Activated CD4-positive, alpha-beta T cell treated with anti-CD3 and anti-CD28 coated beads for 1 hour (primary cell): ENCODE measurements at regions not wholly inside any gene's neighbourhood (a gene's known extent, or its start where the extent isn't known, plus 50 kb on each side); places are given as distances from the start of the nearest gene placed in this dataset.

ENCODE experiments used
- DNase-seq: peaks from one replicate; pipeline ENCODE4 v3.0.0-alpha.2; 2020

DNA sequence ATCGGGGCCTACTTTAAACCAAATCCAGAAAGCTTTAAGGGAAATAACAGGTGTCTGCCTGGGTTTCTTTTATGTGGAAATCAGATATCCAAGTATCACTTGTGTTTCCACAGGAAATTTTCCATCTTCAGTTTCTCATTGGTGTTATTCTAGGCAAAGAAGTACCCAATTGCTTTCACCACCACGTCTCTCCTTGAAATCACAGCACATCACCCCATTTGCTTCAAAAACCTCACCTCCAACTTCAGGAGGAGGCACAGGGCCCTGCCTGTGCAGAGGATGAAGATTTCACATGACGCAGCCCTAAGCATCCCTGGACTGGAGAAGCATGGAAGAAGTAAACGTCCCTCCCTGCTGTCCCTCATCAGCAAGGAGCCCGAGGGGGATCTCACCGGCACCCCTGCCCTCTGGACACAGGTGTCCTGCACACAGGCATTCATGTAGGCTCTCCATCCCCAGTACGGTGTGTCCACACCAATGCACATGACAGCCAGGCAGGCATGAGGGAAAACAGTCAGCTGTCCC, 182.3 kb downstream of the TBXT start:
- no peak for DNase-seq

DNA sequence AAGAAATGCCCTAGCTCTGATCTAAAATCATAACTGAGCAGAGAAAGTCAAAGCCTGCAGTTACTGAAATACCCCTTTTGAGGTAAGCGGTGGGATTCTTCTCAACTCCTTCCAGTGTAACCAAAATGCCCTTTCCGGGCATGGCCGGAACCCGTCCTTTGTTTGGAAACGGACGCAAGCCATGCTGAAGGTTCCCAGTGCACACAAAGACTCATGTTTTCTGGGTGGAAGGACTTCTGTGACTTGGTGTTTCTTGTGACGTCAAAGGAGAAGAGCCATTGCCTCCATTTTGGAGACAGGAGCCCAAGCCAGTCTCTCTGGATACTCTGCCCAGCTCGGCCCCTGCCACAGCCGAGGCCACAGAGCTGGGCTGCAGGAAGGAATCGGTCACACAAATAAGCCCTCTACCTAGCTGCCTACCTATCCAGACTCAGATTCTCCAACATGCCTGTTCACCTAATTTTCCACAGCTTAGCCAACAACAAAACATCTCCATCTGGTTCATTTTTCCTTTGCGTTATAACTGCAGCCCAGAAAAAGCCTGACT, 182.8 kb downstream of the TBXT start:
- DNase-seq: no peak

- no peak for DNase-seq
Observed at GRCh38 chr6:165983112-165984072, 184.3 kb downstream of the TBXT start.

DNA sequence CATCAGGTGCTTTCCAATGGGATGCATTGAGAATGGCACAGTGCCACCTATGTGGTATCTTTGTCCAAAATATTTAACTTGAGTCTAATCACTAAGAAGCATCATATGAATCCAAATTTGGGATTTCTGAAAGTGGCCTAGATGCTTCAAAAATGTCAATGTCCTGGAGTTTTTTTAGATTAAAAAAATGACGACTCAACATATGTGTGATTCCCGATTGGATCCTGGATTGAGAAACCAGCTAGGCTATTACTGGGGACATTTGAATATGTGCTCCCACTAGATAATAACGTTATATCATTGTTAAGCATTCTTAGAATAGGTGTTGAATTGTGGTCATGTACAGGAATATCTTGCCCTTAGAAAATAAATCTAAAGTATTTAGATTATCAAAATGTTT, 189.2 kb downstream of the TBXT start:
- no peak for DNase-seq

- DNase-seq: no peak
Observed at GRCh38 chr6:165976684-165977083, 191.0 kb downstream of the TBXT start.

DNA sequence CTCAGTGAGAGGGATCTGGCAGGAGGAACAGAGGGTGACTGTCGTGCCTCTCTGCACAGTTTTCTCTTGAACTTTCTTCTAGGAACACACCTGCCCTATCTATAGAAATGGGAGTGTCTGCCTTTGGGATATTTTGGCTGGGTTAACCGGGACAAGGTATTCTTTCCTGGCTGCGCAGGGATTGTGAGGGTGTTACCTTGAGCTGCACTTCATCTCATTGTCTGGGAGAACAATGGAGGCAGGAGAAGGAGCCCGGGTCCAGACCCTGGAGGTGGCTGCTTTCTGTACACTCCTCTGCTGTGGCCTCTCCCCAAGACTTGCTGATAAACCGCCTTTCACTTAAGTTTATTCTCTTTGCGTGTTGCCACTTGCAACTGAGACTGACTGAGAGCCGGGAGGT, 192.8 kb downstream of the TBXT start:
- no peak for DNase-seq

GRCh38 chr6:165973473-165973872, 194.2 kb downstream of the TBXT start:
- no peak for DNase-seq

DNA sequence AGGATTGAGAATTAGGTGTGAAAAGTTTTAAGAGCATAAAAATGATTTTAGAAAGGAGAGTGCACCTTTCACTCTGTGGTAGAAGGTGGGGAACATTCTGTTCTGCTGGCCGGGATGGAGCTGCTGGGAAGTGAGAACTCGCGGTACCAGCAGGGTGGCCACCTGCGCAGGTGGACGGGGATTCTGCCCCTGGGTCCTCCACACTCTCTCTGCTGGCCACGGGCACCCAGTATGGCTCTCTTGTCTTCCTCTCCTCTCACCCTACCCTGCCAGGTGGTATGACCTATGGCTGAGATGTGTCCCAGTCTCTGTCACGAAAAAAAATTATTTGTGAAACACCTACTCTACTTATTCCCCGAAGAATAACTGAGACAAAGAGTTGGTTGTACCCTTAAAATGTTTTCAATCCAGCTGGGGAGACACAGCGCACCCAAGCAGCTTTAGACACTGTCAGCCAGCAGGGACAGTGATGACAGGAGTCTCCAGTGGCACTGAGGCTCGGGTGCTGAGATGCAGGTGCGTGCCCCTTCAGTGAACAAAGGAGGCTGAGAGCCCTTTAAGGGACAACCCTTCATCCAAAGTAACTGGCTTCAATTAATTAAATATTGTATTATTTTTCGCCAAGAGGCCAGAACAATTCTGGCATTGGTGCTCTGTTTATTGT, 195.4 kb downstream of the TBXT start:
- DNase-seq: no peak

DNA sequence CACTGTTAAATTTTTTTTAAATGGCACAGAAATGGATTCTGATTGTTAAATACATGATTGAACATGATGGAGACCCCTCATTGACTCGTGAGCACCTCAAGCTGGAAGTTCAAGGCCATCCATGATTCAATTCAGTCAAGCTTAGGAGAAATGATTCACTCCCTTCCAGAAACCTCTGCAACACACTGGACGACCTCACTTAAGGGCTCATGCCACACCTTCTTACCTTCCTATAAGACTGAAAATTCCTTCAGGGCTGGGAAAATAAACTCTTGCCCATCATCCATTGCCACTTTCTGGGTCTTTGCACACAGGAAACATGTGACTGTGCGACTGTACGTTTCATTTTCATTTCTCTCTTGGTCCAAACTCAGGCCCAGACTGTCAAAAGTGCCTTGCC, 196.4 kb downstream of the TBXT start:
- DNase-seq: no peak

- DNase-seq: no peak
Observed at GRCh38 chr6:165970001-165970400, 197.7 kb downstream of the TBXT start.

DNA sequence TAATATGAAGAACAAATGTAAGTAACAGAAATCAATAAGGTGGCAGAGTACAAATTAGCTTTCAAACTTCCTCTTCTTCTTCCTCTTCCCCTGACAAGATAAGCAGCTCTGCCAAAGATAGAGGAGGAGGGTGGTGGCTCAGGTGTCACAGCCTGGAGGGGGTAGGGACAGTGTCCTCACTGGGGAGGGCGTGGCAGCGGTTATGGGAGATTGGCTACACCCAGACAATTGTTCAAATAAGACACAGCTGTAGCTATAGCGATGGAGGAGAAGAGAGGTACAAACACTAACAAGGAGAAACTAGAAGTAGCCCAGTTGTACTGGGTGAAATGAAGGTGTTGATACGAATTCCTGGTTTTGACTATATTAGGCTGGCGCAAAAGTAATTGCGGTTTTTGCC, 198.5 kb downstream of the TBXT start:
- DNase-seq: no peak

DNA sequence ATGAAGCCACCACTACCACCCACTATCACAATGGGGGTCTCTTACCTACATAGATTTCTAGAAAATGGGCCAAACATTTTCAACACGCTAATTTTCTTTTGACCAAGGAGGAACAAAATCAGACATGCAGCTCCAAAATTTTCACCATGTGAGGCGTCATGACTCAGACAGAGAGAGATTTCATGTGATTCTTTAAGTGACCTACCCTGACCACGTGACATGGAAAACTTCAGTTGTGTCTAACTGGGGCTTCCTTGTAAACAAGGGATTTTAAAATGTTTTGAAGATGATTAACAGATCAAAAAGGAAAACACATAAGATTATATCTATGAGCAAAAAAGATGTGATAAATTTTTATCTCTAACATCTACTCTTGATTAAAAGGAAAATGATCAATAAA, 199.2 kb downstream of the TBXT start:
- DNase-seq: no peak

- no peak for DNase-seq
Observed at GRCh38 chr6:165967810-165968407, 199.7 kb downstream of the TBXT start.

DNA sequence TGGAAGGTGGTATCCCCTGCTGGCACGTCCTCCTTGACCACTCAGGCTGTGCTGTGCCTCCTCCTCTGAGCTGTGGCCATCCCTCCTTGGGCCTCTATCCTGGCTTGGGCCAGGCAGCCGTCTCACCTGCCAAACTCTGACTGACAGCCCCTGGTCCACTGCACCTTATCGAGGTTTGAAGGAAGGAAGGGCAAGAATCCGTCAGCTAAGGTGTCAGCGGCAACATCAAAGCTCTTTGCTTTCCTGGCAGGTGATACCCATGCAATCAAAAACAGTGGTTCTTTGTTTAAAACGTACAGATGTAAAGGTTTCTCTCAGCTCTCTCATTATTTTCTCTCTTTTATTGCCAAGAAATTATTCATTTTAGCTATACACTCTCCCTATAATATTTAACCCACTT, 203.9 kb downstream of the TBXT start:
- DNase-seq: no peak

GRCh38 chr6:165962366-165962765, 205.3 kb downstream of the TBXT start:
- no peak for DNase-seq

- DNase-seq: no peak
Observed at GRCh38 chr6:165961233-165961632, 206.4 kb downstream of the TBXT start.

- no peak for DNase-seq
Observed at GRCh38 chr6:165960695-165961094, 207.0 kb downstream of the TBXT start.

- DNase-seq: no peak
Observed at GRCh38 chr6:165959627-165960026, 208.0 kb downstream of the TBXT start.

DNA sequence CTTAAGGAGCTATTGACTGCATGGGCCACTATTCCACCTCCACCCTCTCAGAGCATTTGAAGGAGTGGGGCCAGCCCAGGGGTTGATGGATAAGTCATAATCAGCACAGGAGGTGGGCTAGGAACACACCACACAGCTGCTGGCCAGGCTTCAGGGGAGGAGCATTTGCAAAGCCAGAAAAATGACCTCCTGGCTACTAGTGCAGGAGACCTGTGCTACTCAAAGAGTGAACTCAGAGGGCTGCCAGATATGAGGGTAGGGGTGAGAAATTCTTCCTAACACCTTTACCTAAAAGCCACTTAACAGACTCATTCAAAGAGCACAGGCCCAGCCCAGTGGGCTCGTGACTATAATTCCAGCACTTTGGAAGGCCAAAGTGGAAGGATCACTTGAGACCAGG, 210.8 kb downstream of the TBXT start:
- DNase-seq: no peak

DNA sequence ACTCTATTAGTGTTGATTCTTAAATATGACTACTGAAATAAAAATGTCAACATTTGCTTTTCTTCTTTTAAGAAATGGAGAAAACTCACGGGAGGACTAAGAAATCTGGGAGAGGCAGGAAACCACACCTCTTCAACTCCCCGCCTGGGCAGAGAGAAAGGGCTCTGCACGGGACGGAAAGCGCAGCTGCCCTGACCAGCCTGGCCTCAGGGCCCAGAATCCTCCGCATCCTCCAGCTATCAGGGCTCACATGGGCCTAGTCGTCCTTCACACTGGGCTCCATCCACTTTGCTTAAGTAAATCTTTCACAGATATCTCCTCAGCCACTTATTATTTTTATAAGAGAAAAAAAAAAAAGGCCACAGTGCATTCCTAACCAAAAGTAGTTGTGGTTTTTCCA, 215.1 kb downstream of the TBXT start:
- DNase-seq: no peak

- DNase-seq: no peak
Observed at GRCh38 chr6:165950316-165950715, 217.3 kb downstream of the TBXT start.

GRCh38 chr6:165949324-165949723, 218.3 kb downstream of the TBXT start:
- no peak for DNase-seq

GRCh38 chr6:165944002-165944466, 223.6 kb downstream of the TBXT start:
- no peak for DNase-seq
